IMR-90 (cell line): ENCODE measurements at regions not wholly inside any gene's neighbourhood (a gene's known extent, or its start where the extent isn't known, plus 50 kb on each side); places are given as distances from the start of the nearest gene placed in this dataset.
A peak's percentile ranks its signal among the peaks of the same experiment; 100 is the strongest.
"Not testable (repeated sequence)": the region's sequence is repeated elsewhere in the genome, so short reads cannot be mapped to it uniquely, and the experiment has no call there.

Source experiments
- ATAC-seq: fragments of 200-7000 bp; cut with Tn5 transposase; 2 replicates; pipeline ENCODE4 v1.9.1; 2020; ENCODE audit warnings: low read depth, mild to moderate bottlenecking, moderate library complexity
- BruUV-seq: library from RNA; stranded (reverse); fragments of 400-500 nt; replicated peaks from 2 replicates; lab custom pipeline; 2021; lab: Mats Ljungman, UMichigan
- CTCF ChIA-PET: fragments of 300-600 bp; formaldehyde crosslinking; extraction: SDS; loops from one replicate; lab custom pipeline; 2021; ENCODE audit warnings: antibody characterized with exemption; lab: Yijun Ruan, JAX
- POLR2A ChIA-PET: fragments of 300-600 bp; sonication (Branson Sonifier 250); formaldehyde crosslinking; loops from one replicate; lab custom pipeline; 2022; ENCODE audit warnings: antibody characterized with exemption; ENCODE audit not compliant: unreplicated experiment; lab: Charles Lee
- DNase-seq: peaks from one replicate; pipeline ENCODE4 v3.0.0; 2013
- H2AFZ ChIP-seq: replicated peaks from 2 replicates; pipeline ENCODE3; 2013; ENCODE audit warnings: low read length, mild to moderate bottlenecking; ENCODE audit not compliant: poor library complexity
- H2AK5ac ChIP-seq: 2 replicates; pipeline ENCODE4 v1.6.1; 2013; ENCODE audit warnings: low read depth, low read length, inconsistent platforms
- H2AK9ac ChIP-seq: replicated peaks from 2 replicates; pipeline ENCODE3; 2013; ENCODE audit warnings: mild to moderate bottlenecking, low read depth, low read length, moderate library complexity; ENCODE audit not compliant: poor library complexity
- H2BK120ac ChIP-seq: 2 replicates; pipeline ENCODE4 v1.6.1; 2013; ENCODE audit warnings: low read depth, low read length, inconsistent platforms
- H2BK15ac ChIP-seq: 3 replicates; pipeline ENCODE4 v1.6.1; 2013; ENCODE audit warnings: low read depth, low read length, inconsistent platforms
- H2BK20ac ChIP-seq: 2 replicates; pipeline ENCODE4 v1.6.1; 2013; ENCODE audit warnings: low read depth, mild to moderate bottlenecking, inconsistent platforms, low read length, moderate library complexity
- H2BK5ac ChIP-seq: 2 replicates; pipeline ENCODE4 v1.6.1; 2013; ENCODE audit warnings: mild to moderate bottlenecking, low read depth, low read length, inconsistent platforms; ENCODE audit not compliant: poor library complexity, severe bottlenecking
- H3K14ac ChIP-seq: replicated peaks from 2 replicates; pipeline ENCODE4 v1.6.1; 2013; ENCODE audit warnings: low read depth, low read length, inconsistent platforms
- H3K18ac ChIP-seq: 2 replicates; pipeline ENCODE4 v1.6.1; 2013; ENCODE audit warnings: low read depth, low read length, control low read depth
- H3K23ac ChIP-seq: 2 replicates; pipeline ENCODE4 v1.6.1; 2013; ENCODE audit warnings: low read depth, low read length, inconsistent platforms
- H3K27ac ChIP-seq: 2 replicates; pipeline ENCODE4 v1.5.1; 2013; ENCODE audit warnings: mild to moderate bottlenecking, control low read depth, low read length; ENCODE audit not compliant: insufficient read depth
- H3K27me3 ChIP-seq: 2 replicates; pipeline ENCODE4 v1.6.1; 2013; ENCODE audit warnings: low read length; ENCODE audit not compliant: control insufficient read depth, insufficient read depth
- H3K36me3 ChIP-seq: 2 replicates; pipeline ENCODE4 v1.6.1; 2013; ENCODE audit warnings: low read length, mixed read lengths; ENCODE audit not compliant: control insufficient read depth, insufficient read depth
- H3K4ac ChIP-seq: 2 replicates; pipeline ENCODE4 v1.6.1; 2013; ENCODE audit warnings: low read depth, low read length, inconsistent platforms
- H3K4me1 ChIP-seq: 2 replicates; pipeline ENCODE4 v1.6.1; 2013; ENCODE audit warnings: low read length, mixed read lengths; ENCODE audit not compliant: control insufficient read depth, insufficient read depth
- H3K4me2 ChIP-seq: 2 replicates; pipeline ENCODE4 v1.6.1; 2013; ENCODE audit warnings: low read depth, mild to moderate bottlenecking, control low read depth, low read length, moderate library complexity
- H3K4me3 ChIP-seq: 2 replicates; pipeline ENCODE4 v1.5.1; 2013; ENCODE audit warnings: low read depth, mild to moderate bottlenecking, control low read depth, low read length, moderate library complexity; ENCODE audit not compliant: insufficient read depth
- H3K56ac ChIP-seq: 2 replicates; pipeline ENCODE4 v1.6.1; 2013; ENCODE audit warnings: low read length, inconsistent platforms; ENCODE audit not compliant: insufficient read depth; ENCODE audit errors: extremely low read depth
- H3K79me1 ChIP-seq, 2 experiments: 2 replicates each; pipeline ENCODE4 v1.6.1; 2013; ENCODE audit warnings: low read length in 2 of 2, inconsistent platforms in 1 of 2, low read depth in 1 of 2
- H3K9ac ChIP-seq: 2 replicates; pipeline ENCODE4 v1.6.1; 2013; ENCODE audit warnings: low read depth, low read length, control low read depth
- H3K9me1 ChIP-seq: 2 replicates; pipeline ENCODE4 v1.6.1; 2013; ENCODE audit warnings: low read length, inconsistent platforms; ENCODE audit not compliant: insufficient read depth
- H3K9me3 ChIP-seq: 2 replicates; pipeline ENCODE4 v1.6.1; 2013; ENCODE audit warnings: low read length; ENCODE audit not compliant: control insufficient read depth, insufficient read depth
- H4K20me1 ChIP-seq: 2 replicates; pipeline ENCODE4 v1.6.1; 2013; ENCODE audit warnings: low read length, inconsistent platforms; ENCODE audit not compliant: insufficient read depth
- H4K5ac ChIP-seq: 2 replicates; pipeline ENCODE4 v1.6.1; 2013; ENCODE audit warnings: mild to moderate bottlenecking, low read depth, low read length, control low read depth
- H4K8ac ChIP-seq, 2 experiments: 2 replicates each; pipeline ENCODE4 v1.6.1; 2013; ENCODE audit warnings: low read depth in 2 of 2, low read length in 2 of 2, control low read depth in 1 of 2, inconsistent platforms in 1 of 2
- H4K91ac ChIP-seq: 2 replicates; pipeline ENCODE4 v1.6.1; 2013; ENCODE audit warnings: low read depth, low read length, inconsistent platforms; ENCODE audit not compliant: insufficient read depth
- WGBS, 2 experiments: methylation state at CpG; one replicate each; pipeline versions ENCODE4 v1.1.5 to v1.1.7; 2013; ENCODE audit warnings: missing lambda C conversion rate in 2 of 2; ENCODE audit not compliant: insufficient read length in 1 of 2; ENCODE audit errors: extremely low coverage in 2 of 2; 5-methylcytosine and 5-hydroxymethylcytosine counted together
- dilution Hi-C: fragments of 300-500 bp; cut with HindIII; formaldehyde crosslinking; loops from one replicate; pipeline ENCODE4 v1.14.3; 2018; ENCODE audit warnings: low sequenced_read_pairs; ENCODE audit not compliant: unreplicated experiment
- in situ Hi-C: fragments of 300-500 bp; cut with MboI; formaldehyde crosslinking; loops from 3 replicates; pipeline ENCODE4 v1.14.3; 2019; ENCODE audit warnings: low sequenced_read_pairs, inconsistent platforms, mixed read lengths
- intact Hi-C: fragments of 100-400 bp; cut with micrococcal nuclease; formaldehyde crosslinking; loops from 2 replicates; pipeline ENCODE4 v1.10.0; 2022

DNA sequence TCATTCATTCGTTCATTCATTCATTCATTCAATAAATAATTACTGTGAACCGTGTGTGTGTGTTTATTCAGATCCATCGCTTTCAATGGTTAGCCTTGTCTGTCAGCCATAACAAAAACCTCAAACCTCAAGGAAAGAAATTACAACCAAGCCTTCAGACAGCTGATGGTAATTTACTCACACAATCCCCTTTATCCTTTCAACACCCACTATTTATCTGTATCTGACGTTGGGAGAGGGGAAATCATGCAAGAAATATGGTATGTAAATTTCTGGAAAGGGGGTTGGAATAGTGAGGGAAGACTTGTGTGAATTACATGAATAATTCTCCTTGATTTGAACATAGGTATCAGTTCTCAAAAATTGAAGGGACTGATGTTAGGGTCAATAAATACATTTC, 173.6 kb upstream of the NBPF19 start:
- H3K79me1 ChIP-seq, H2BK5ac ChIP-seq, H4K5ac ChIP-seq, H2BK120ac ChIP-seq, H3K56ac ChIP-seq, CTCF ChIA-PET, H4K20me1 ChIP-seq, H3K4me3 ChIP-seq, H3K4me1 ChIP-seq, H2AFZ ChIP-seq, H3K36me3 ChIP-seq, in situ Hi-C loops, H2BK20ac ChIP-seq, H3K9ac ChIP-seq, H3K23ac ChIP-seq, H3K9me3 ChIP-seq, intact Hi-C loops, DNase-seq, H3K18ac ChIP-seq, H4K91ac ChIP-seq, H3K14ac ChIP-seq, H2AK9ac ChIP-seq, H3K9me1 ChIP-seq, ATAC-seq, H3K27me3 ChIP-seq, dilution Hi-C loops, H4K8ac ChIP-seq, BruUV-seq, H2BK15ac ChIP-seq, POLR2A ChIA-PET, H3K4ac ChIP-seq, H3K27ac ChIP-seq, H2AK5ac ChIP-seq, H3K4me2 ChIP-seq: not testable (repeated sequence)
- no CpG with 5 or more reads among the region's 4 CpGs for WGBS, 2 experiments

- H3K18ac ChIP-seq, H2BK5ac ChIP-seq, dilution Hi-C loops, H2AK9ac ChIP-seq, H3K23ac ChIP-seq, H2BK120ac ChIP-seq, H2AFZ ChIP-seq, H2BK15ac ChIP-seq, in situ Hi-C loops, H3K9me1 ChIP-seq, H3K56ac ChIP-seq, H4K5ac ChIP-seq, H4K8ac ChIP-seq, POLR2A ChIA-PET, H3K79me1 ChIP-seq, H2BK20ac ChIP-seq, H2AK5ac ChIP-seq, H3K9me3 ChIP-seq, H3K27me3 ChIP-seq, H3K9ac ChIP-seq, BruUV-seq, H4K20me1 ChIP-seq, H3K27ac ChIP-seq, H3K14ac ChIP-seq, H4K91ac ChIP-seq, intact Hi-C loops, DNase-seq, H3K4me1 ChIP-seq, H3K36me3 ChIP-seq, H3K4me3 ChIP-seq, CTCF ChIA-PET, H3K4ac ChIP-seq, H3K4me2 ChIP-seq: not testable (repeated sequence)
- ATAC-seq, result peak; percentile 80
- no CpG with 5 or more reads among the region's 2 CpGs for WGBS, 2 experiments
Observed at GRCh38 chr1:149304796-149305195, 170.0 kb upstream of the NBPF19 start.
